ENCODE measurements at regions not wholly inside any gene's neighbourhood (a gene's known extent, or its start where the extent isn't known, plus 50 kb on each side); places are given as distances from the start of the nearest gene placed in this dataset.
A peak's percentile ranks its signal among the peaks of the same experiment; 100 is the strongest.

- peaks cover 0 to 14% (median 11%) of the 10 kb centered on the region in 6 donors for H3K4me1 ChIP-seq
- no peaks in the 10 kb centered on the region for H3K9me3 ChIP-seq
- WGBS, 5 donors = 76 to 89% (median 82%) methylated on average over 3 of the region's 3 CpGs
- H3K36me3 ChIP-seq = no peaks in the 10 kb centered on the region
- intact Hi-C loops (cut with DNase I; ENCODE audit: low total_unique reads) = no loop called here
- H3K27ac ChIP-seq = no peak overlapping the region
- no peak overlapping the region for H3K4me3 ChIP-seq
- no peaks in the 10 kb centered on the region for H3K27me3 ChIP-seq (replicated peaks in 1 of 7)
- TF ChIP-seq CTCF (IDR thresholded peaks at IDR 0.05 in 8 of 11, conservative IDR thresholded peaks at IDR 0.05 in 3 of 11) = no peak
- TF ChIP-seq POLR2AphosphoS5 (IDR thresholded peaks at IDR 0.05) = no peak
- no peak for TF ChIP-seq POLR2A (IDR thresholded peaks at IDR 0.05)
- no peak for DNase-seq
Observed at GRCh38 chr6:12484519-12484918, 194.4 kb downstream of the EDN1 start.

- WGBS, 5 donors = 87 to 95% (median 89%) methylated on average over 8 of the region's 8 CpGs
- Histone ChIP-seq H3K27me3 (replicated peaks in 1 of 7) (no peaks in the 10 kb centered on the region), H3K4me1 (peaks cover 0 to 14% (median 11%) of the 10 kb centered on the region in 6 donors), H3K36me3 (no peaks in the 10 kb centered on the region), H3K9me3 (no peaks in the 10 kb centered on the region), H3K4me3 (no peak overlapping the region), H3K27ac (no peak overlapping the region)
- no peak for DNase-seq
- intact Hi-C loops (cut with DNase I; ENCODE audit: low total_unique reads) = no loop called here
- TF ChIP-seq POLR2AphosphoS5 (IDR thresholded peaks at IDR 0.05) = no peak
- no peak for TF ChIP-seq POLR2A (IDR thresholded peaks at IDR 0.05)
- no peak for TF ChIP-seq CTCF (IDR thresholded peaks at IDR 0.05 in 8 of 11, conservative IDR thresholded peaks at IDR 0.05 in 3 of 11)
Observed at GRCh38 chr6:12485226-12485764, 195.1 kb downstream of the EDN1 start.

GRCh38 chr6:12485837-12486236 lies 195.7 kb downstream of the EDN1 start:
- H3K27ac ChIP-seq = no peak overlapping the region
- 91 to 96% (median 93%) methylated on average over 3 of the region's 3 CpGs for WGBS, 5 donors
- H3K27me3 ChIP-seq (replicated peaks in 1 of 7) = no peaks in the 10 kb centered on the region
- DNase-seq = no peak
- H3K36me3 ChIP-seq = no peaks in the 10 kb centered on the region
- H3K4me3 ChIP-seq = no peak overlapping the region
- no peaks in the 10 kb centered on the region for H3K9me3 ChIP-seq
- TF ChIP-seq CTCF (IDR thresholded peaks at IDR 0.05 in 8 of 11, conservative IDR thresholded peaks at IDR 0.05 in 3 of 11) (no peak), POLR2AphosphoS5 (IDR thresholded peaks at IDR 0.05) (no peak), POLR2A (IDR thresholded peaks at IDR 0.05) (no peak)
- intact Hi-C loops (cut with DNase I; ENCODE audit: low total_unique reads) = no loop called here
- peaks cover 0 to 14% (median 11%) of the 10 kb centered on the region in 6 donors for H3K4me1 ChIP-seq

GRCh38 chr6:12490351-12490903 lies 200.3 kb downstream of the EDN1 start:
- H3K27ac ChIP-seq = peak overlapping the region in 7 of 8 donors; percentile 34 to 66 (median 45)
- no peak for TF ChIP-seq POLR2AphosphoS5 (IDR thresholded peaks at IDR 0.05)
- no peak for TF ChIP-seq CTCF (IDR thresholded peaks at IDR 0.05 in 8 of 11, conservative IDR thresholded peaks at IDR 0.05 in 3 of 11)
- no peak for TF ChIP-seq POLR2A (IDR thresholded peaks at IDR 0.05)

More at GRCh38 chr6:12490351-12490903, 200.3 kb downstream of the EDN1 start:
- intact Hi-C loops (cut with DNase I; ENCODE audit: low total_unique reads) = no loop called here
- Histone ChIP-seq H3K9me3 (no peaks in the 10 kb centered on the region), H3K27me3 (replicated peaks in 1 of 7) (peaks cover 0 to 12% (median 0%) of the 10 kb centered on the region in 7 donors), H3K4me3 (no peak overlapping the region), H3K4me1 (peaks cover 0 to 8% (median 0%) of the 10 kb centered on the region in 6 donors), H3K36me3 (no peaks in the 10 kb centered on the region)
- 63 to 83% (median 72%) methylated on average over 2 of the region's 2 CpGs for WGBS, 5 donors
- no peak for DNase-seq

Data from spleen (tissue), 11 donors.